ENCODE measurements at regions not wholly inside any gene's neighbourhood (a gene's known extent, or its start where the extent isn't known, plus 50 kb on each side); places are given as distances from the start of the nearest gene placed in this dataset.

GRCh38 chr14:81980601-81981306, 447.1 kb upstream of the SEL1L start:
- no peak for DNase-seq
- no peaks in the 10 kb centered on the region for H3K27me3 ChIP-seq
- no peak for TF ChIP-seq CTCF (IDR thresholded peaks at IDR 0.05)
- no peaks in the 10 kb centered on the region for H3K36me3 ChIP-seq
- intact Hi-C loops (cut with DNase I): no loop called here
- no peaks in the 10 kb centered on the region for H3K4me1 ChIP-seq
- no peak overlapping the region for H3K4me3 ChIP-seq
- H3K9ac ChIP-seq (ENCODE audit: low read depth in 2 of 2, low read length in 2 of 2): no peak overlapping the region
- H3K9me3 ChIP-seq: no peaks in the 10 kb centered on the region
- no peak overlapping the region for H3K27ac ChIP-seq

DNA sequence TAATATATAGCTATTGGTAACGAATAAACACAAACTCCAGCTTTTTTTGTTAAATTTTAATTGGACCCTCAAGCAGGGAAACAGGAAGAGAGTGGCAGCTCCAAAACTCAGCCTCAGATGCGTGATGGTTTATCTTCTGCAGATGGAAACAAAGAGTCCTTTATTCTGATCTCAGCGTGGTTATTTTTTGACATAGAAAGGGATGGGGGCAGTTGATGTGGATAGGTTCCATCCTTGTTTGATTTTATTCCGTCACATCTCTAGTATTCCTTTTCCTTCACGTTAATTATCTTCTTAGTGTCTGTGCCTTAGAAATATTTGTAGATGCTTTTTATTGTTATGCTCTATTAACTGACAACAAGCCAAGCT, 447.6 kb upstream of the SEL1L start:
- Histone ChIP-seq H3K27ac (no peak overlapping the region), H3K4me3 (no peak overlapping the region), H3K9me3 (no peaks in the 10 kb centered on the region), H3K36me3 (no peaks in the 10 kb centered on the region), H3K4me1 (no peaks in the 10 kb centered on the region), H3K27me3 (no peaks in the 10 kb centered on the region), H3K9ac (ENCODE audit: low read depth in 2 of 2, low read length in 2 of 2) (no peak overlapping the region)
- intact Hi-C loops (cut with DNase I): no loop called here
- no peak for DNase-seq
- no peak for TF ChIP-seq CTCF (IDR thresholded peaks at IDR 0.05)

DNA sequence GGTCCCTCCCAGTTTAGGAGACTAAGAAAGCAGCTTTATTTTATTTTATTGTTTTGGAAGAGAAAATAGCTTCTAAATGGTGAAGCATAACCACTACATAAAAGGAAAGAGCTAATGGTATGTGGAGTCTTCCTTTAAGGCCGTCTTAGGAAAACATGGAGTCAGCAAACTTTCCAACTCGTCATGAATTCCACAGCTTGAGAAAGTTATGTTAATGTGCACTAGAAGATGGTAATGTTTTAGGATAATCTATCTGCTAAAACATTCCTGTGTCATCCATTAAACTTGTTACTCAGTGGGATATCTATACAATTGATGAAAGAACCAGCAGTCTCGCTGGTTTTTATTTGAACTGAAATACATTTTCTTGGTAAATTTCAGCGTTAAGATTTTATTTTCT, 448.4 kb upstream of the SEL1L start:
- intact Hi-C loops (cut with DNase I): no loop called here
- TF ChIP-seq CTCF (IDR thresholded peaks at IDR 0.05): no peak

GRCh38 chr14:81986005-81986404, 452.4 kb upstream of the SEL1L start:
- intact Hi-C loops (cut with DNase I): no loop called here
- no peaks in the 10 kb centered on the region for H3K9me3 ChIP-seq
- H3K4me1 ChIP-seq: no peaks in the 10 kb centered on the region
- DNase-seq: no peak
- no peak overlapping the region for H3K27ac ChIP-seq
- no peak overlapping the region for H3K9ac ChIP-seq (ENCODE audit: low read depth in 2 of 2, low read length in 2 of 2)
- no peak overlapping the region for H3K4me3 ChIP-seq
- no peaks in the 10 kb centered on the region for H3K27me3 ChIP-seq
- no peaks in the 10 kb centered on the region for H3K36me3 ChIP-seq
- no peak for TF ChIP-seq CTCF (IDR thresholded peaks at IDR 0.05)

More for the DNA sequence above, 448.4 kb upstream of the SEL1L start:
- H3K4me1 ChIP-seq: no peaks in the 10 kb centered on the region
- no peaks in the 10 kb centered on the region for H3K36me3 ChIP-seq
- H3K4me3 ChIP-seq: no peak overlapping the region
- H3K9me3 ChIP-seq: no peaks in the 10 kb centered on the region
- H3K27me3 ChIP-seq: no peaks in the 10 kb centered on the region
- H3K9ac ChIP-seq (ENCODE audit: low read depth in 2 of 2, low read length in 2 of 2): no peak overlapping the region
- H3K27ac ChIP-seq: no peak overlapping the region
- DNase-seq: no peak

DNA sequence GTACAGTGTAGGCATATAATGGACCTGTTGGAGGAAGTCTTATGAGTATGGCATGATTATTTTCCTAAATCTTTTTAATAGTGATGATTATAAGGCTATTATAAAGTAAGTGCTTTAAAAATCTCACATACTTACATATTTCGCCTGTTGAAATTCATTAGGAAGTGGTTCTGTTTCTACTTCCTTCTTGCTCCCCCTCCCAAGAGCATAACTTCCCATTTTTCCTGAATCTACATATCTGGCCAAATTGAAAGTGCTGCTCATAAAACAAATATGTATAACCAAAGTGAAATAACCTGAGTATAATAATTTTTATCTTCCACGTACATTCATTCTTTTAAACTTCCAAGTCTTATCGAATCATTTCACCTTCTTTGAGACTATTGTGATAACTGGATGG, 455.6 kb upstream of the SEL1L start:
- intact Hi-C loops (cut with DNase I): no loop called here
- Histone ChIP-seq H3K4me3 (no peak overlapping the region), H3K9ac (ENCODE audit: low read depth in 2 of 2, low read length in 2 of 2) (no peak overlapping the region), H3K27ac (no peak overlapping the region), H3K9me3 (no peaks in the 10 kb centered on the region), H3K27me3 (no peaks in the 10 kb centered on the region), H3K4me1 (no peaks in the 10 kb centered on the region), H3K36me3 (no peaks in the 10 kb centered on the region)
- no peak for TF ChIP-seq CTCF (IDR thresholded peaks at IDR 0.05)
- DNase-seq: no peak
